Choroid plexus epithelial cell (primary cell): ENCODE measurements at regions not wholly inside any gene's neighbourhood (a gene's known extent, or its start where the extent isn't known, plus 50 kb on each side); places are given as distances from the start of the nearest gene placed in this dataset.

Source experiments
- DNase-seq: peaks from one replicate; pipeline ENCODE4 v3.0.0-alpha.2; 2010; ENCODE audit warnings: low read depth
- H3K4me3 ChIP-seq: 2 replicates; pipeline ENCODE4 v1.5.1; 2011; ENCODE audit warnings: low read depth, mild to moderate bottlenecking, control low read depth, low read length, moderate library complexity
- TF ChIP-seq, protein P1 (sequence below): conservative IDR thresholded peaks from 2 replicates; pipeline ENCODE4 v1.5.1; 2011; ENCODE audit warnings: low read depth, mild to moderate bottlenecking, control low read depth, inconsistent platforms, low read length, moderate library complexity

DNA sequence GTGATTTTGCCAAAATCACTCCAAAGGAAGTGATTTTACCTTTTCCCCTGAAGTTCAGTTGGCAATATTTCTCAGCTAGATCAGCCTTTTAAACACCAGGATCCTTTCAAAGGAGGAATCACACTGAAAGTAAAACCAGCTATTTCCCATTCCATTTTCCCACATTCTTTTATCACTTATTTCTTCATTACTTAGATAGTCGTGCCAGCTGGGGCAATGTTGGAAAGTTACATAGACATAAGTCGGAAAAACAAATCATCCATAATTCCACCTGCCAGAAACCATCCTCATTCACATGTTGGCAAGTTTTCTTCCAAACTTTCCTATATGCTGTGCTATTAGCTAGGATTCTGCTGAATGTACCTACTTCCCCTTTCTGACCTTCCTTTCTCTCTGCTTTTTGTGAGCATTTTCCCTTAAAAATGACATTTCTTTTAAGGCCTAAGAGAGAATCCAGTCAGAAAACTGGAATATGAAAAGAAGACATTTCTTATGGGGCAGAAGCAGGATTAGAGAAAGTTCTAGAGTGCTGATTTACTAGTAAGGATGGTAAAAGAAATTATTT, 170.0 kb upstream of the STK17B start:
- no peak overlapping the region for H3K4me3 ChIP-seq

GRCh38 chr2:196344397-196344796, 173.0 kb upstream of the STK17B start:
- H3K4me3 ChIP-seq: no peak overlapping the region
- DNase-seq: no peak
- TF ChIP-seq, protein P1, sequence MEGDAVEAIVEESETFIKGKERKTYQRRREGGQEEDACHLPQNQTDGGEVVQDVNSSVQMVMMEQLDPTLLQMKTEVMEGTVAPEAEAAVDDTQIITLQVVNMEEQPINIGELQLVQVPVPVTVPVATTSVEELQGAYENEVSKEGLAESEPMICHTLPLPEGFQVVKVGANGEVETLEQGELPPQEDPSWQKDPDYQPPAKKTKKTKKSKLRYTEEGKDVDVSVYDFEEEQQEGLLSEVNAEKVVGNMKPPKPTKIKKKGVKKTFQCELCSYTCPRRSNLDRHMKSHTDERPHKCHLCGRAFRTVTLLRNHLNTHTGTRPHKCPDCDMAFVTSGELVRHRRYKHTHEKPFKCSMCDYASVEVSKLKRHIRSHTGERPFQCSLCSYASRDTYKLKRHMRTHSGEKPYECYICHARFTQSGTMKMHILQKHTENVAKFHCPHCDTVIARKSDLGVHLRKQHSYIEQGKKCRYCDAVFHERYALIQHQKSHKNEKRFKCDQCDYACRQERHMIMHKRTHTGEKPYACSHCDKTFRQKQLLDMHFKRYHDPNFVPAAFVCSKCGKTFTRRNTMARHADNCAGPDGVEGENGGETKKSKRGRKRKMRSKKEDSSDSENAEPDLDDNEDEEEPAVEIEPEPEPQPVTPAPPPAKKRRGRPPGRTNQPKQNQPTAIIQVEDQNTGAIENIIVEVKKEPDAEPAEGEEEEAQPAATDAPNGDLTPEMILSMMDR: no peak

More for the DNA sequence above, 170.0 kb upstream of the STK17B start:
- no peak for DNase-seq
- TF ChIP-seq, protein P1: no peak

- DNase-seq: no peak
- TF ChIP-seq, protein P1: no peak
- H3K4me3 ChIP-seq: no peak overlapping the region
Measured at GRCh38 chr2:196353717-196354116, 182.3 kb upstream of the STK17B start.

- no peak for DNase-seq
Measured at GRCh38 chr2:196354186-196354585, 182.8 kb upstream of the STK17B start.

DNA sequence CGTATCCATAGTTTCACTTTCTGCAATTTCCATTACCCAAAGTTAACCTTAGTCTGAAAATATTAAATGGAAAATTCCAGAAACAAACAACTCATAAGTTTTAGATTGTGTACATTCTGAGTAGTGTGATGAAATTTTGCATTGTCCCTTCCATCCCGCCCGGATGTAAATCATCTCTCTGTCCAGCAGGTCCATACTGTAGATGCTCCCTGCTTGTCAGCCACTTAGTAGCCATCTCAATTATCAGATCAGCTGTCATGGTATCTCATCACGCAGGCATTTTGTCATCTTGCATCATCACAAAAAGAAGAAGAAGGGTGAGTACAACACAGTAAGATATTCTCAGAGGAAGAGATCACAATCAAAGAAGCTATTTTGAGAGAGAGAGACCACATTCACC, 185.0 kb upstream of the STK17B start:
- H3K4me3 ChIP-seq: no peak overlapping the region
- TF ChIP-seq, protein P1: no peak
- DNase-seq: no peak

More at GRCh38 chr2:196354186-196354585, 182.8 kb upstream of the STK17B start:
- TF ChIP-seq, protein P1: no peak
- no peak overlapping the region for H3K4me3 ChIP-seq

GRCh38 chr2:196360650-196361049, 189.3 kb upstream of the STK17B start:
- no peak for DNase-seq
- TF ChIP-seq, protein P1: no peak
- H3K4me3 ChIP-seq: no peak overlapping the region

DNA sequence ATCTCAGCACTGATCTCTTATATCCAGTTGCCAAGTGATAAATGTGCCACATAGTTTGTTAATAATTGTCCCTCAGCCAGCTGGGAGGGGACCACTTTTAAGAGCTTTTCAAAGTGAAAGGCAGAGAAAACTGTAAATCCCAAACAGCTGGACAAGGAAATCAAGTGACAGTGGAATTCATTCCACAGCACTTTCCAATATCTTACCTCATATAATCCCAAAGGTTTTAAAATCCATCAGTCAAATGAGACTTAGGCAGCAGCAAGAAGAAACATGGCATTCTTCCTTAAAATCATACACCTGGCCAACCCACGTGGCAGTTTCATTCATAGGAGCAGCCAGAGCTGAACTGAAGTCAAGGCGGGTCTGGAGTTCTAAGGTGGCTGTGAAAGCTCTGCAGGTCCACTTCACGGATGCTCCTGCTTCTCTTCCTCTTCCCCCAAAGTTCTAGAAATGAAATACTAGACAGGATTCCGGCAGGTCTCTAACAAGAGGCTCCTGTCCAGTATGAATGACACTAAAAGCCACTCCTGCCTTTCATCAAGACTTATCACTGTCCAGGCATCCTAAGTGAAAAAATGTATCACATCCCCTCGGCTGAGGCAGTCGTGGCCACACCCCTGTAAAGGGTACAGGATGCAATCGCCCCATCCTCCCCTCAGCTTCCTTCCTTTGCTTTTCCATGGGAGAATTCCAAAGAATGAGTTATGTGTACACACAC, 190.4 kb upstream of the STK17B start:
- no peak overlapping the region for H3K4me3 ChIP-seq
- TF ChIP-seq, protein P1: no peak
- DNase-seq: no peak
